ENCODE measurements at regions not wholly inside any gene's neighbourhood (a gene's known extent, or its start where the extent isn't known, plus 50 kb on each side); places are given as distances from the start of the nearest gene placed in this dataset.

DNA sequence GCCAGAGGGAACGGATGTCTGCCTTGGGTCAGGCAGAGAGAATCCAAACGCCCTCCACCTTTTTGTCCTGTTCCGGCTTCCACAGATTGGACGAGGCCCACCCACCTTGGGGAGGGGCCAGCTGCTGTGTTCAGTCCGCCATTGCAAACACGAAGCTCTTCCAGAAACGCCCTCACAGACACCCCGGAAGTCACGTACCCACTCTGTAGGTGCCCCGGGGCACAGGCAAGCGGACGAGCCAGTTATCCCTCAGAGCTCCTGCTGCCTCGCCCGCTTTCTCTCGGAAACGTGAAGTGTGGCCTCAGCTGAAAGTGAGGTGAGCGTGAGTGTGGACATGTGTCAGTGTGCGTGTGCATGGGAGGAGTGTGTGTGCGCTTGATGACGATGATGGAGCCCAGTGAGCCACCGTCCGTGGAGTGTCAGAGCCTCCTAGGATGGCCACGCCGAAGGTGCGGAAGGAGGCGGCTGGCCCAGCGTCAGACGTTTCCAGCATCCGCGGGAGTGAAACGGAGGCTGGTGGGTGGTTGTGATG, 869.2 kb downstream of the TBC1D22A start:
- no peak overlapping the region for H3K27ac Mint-ChIP-seq
- H3K36me3 Mint-ChIP-seq = no peaks in the 10 kb centered on the region
- Histone ChIP-seq H3K27me3 (replicated peaks in 1 of 2; ENCODE audit: control insufficient read depth in 2 of 2, extremely low read depth in 1 of 2, insufficient read depth in 2 of 2, low read length in 1 of 2) (peaks cover 0 to 17% of the 10 kb centered on the region in 2 experiments), H3K27ac (ENCODE audit: low read length) (no peak overlapping the region), H3K4me3 (ENCODE audit: control insufficient read depth in 1 of 2, extremely low read depth in 1 of 2, low read length in 1 of 2) (no peak overlapping the region), H3K36me3 (ENCODE audit: control insufficient read depth in 2 of 2, extremely low read depth in 1 of 2, insufficient read depth in 1 of 2, low read length in 1 of 2) (no peaks in the 10 kb centered on the region), H3K9me3 (no peaks in the 10 kb centered on the region), H3K4me1 (ENCODE audit: control insufficient read depth in 1 of 2, extremely low read depth in 1 of 2, insufficient read depth in 2 of 2, low read length in 2 of 2) (no peaks in the 10 kb centered on the region)
- no peaks in the 10 kb centered on the region for H3K4me1 Mint-ChIP-seq
- H3K27me3 Mint-ChIP-seq = peaks cover 12 to 18% of the 10 kb centered on the region in 2 donors
- H3K9me3 Mint-ChIP-seq = peaks cover 2 to 8% (median 7%) of the 10 kb centered on the region in 3 donors
- no peak for DNase-seq
- no peak for ATAC-seq (replicated peaks in 1 of 4)
- POLR2A ChIA-PET = no interaction called here
- CTCF ChIA-PET = no interaction called here
- H3K4me3 Mint-ChIP-seq = no peak overlapping the region
- 92% methylated on average over 31 of the region's 31 CpGs for WGBS (ENCODE audit: insufficient coverage)

DNA sequence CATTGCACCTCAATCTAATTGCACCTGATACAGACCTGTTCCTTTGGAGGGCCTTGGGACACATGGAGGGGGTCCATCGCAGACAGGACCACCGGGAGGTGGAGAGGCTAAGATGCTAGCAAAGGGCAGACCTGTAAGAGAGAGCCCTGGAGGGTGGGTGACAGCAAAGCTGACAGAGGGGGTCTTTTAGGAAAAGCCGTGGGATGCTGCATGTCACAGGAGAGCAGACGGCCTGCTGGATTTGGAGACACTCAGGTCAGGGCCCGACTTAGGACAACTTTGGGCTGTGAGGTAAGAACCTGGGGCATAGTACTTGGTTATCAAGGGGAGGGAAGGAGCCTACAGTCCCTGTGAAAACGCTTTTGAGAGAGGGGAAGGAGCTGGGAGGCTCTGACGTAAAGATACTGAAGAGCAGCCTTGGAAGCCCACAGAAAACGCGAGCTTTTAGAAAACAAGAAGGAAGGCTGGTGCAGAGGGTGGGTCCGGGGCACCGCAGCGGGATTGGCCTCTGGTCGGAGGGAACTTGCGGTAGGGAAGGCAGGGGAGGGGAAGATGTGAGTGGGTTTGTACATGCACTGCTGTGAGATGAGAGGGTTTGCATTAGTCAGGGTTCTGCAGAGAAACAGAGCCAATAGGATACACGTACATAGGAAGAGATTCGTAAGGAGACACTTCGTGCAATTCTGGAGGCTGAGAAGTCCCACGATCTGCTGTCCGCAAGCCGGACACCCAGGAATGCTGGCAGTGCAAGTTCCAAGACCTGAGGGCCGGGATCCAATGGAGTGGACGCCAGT, 868.5 kb downstream of the TBC1D22A start:
- Mint-ChIP-seq H3K9me3 (peaks cover 2 to 7% (median 4%) of the 10 kb centered on the region in 3 donors), H3K27me3 (peaks cover 7 to 14% of the 10 kb centered on the region in 2 donors), H3K36me3 (no peaks in the 10 kb centered on the region), H3K27ac (no peak overlapping the region), H3K4me1 (no peaks in the 10 kb centered on the region), H3K4me3 (no peak overlapping the region)
- WGBS (ENCODE audit: insufficient coverage) = 81% methylated on average over 22 of the region's 22 CpGs
- no peak for DNase-seq
- H3K4me3 ChIP-seq (ENCODE audit: control insufficient read depth in 1 of 2, extremely low read depth in 1 of 2, low read length in 1 of 2) = no peak overlapping the region
- H3K9me3 ChIP-seq = no peaks in the 10 kb centered on the region
- ChIA-PET POLR2A (no interaction called here), CTCF (no interaction called here)
- no peak for ATAC-seq (replicated peaks in 1 of 4)
- no peaks in the 10 kb centered on the region for H3K36me3 ChIP-seq (ENCODE audit: control insufficient read depth in 2 of 2, extremely low read depth in 1 of 2, insufficient read depth in 1 of 2, low read length in 1 of 2)
- H3K27me3 ChIP-seq (replicated peaks in 1 of 2; ENCODE audit: control insufficient read depth in 2 of 2, extremely low read depth in 1 of 2, insufficient read depth in 2 of 2, low read length in 1 of 2) = peaks cover 0 to 23% of the 10 kb centered on the region in 2 experiments
- H3K27ac ChIP-seq (ENCODE audit: low read length) = no peak overlapping the region
- no peaks in the 10 kb centered on the region for H3K4me1 ChIP-seq (ENCODE audit: control insufficient read depth in 1 of 2, extremely low read depth in 1 of 2, insufficient read depth in 2 of 2, low read length in 2 of 2)

DNA sequence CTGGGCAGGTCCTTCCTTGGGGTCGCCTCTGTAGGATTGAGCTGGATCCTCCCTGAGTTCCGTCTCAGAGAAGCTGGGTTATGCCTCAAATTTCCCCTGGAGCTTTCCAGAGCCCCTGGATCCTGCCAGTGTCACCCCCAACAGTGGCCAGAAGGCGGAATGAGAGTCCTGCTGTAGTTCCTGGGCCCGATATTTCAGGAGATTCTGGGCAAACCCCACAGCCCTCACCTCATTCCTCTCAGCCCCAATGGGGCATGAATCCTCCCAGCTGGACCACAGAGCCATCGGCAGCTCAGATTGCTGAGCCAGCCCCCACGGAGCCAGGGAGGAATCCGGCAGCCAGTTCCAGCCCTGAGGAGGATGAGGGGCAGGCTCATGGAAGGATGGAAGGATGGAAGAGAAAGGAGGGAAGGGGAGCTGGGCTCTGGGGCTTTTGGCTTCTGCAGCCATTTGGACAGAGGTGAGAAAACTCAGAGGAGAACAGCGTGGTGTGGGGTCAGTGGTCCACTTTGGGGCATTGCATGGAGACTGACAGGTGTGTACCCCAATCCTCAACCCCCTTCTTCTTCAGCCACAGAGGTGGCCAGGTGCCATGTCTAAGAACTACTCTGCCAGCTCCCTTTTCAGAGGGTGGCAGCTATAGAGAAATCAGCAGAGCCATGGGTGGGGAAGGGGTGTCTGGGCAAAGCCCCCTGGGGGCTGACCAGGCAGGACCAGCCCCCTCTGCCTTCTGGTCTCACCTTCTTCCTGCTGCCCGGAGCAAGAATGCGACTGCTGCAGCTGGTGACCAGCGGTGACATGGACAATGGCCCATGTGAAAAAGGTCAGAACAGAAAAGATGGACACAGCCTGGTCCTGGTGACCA, 867.6 kb downstream of the TBC1D22A start:
- no peaks in the 10 kb centered on the region for H3K9me3 ChIP-seq
- Mint-ChIP-seq H3K4me3 (no peak overlapping the region), H3K27me3 (peaks cover 0 to 8% of the 10 kb centered on the region in 2 donors), H3K27ac (no peak overlapping the region), H3K4me1 (no peaks in the 10 kb centered on the region), H3K36me3 (no peaks in the 10 kb centered on the region), H3K9me3 (peaks cover 0 to 7% (median 2%) of the 10 kb centered on the region in 3 donors)
- no peak overlapping the region for H3K4me3 ChIP-seq (ENCODE audit: control insufficient read depth in 1 of 2, extremely low read depth in 1 of 2, low read length in 1 of 2)
- H3K36me3 ChIP-seq (ENCODE audit: control insufficient read depth in 2 of 2, extremely low read depth in 1 of 2, insufficient read depth in 1 of 2, low read length in 1 of 2) = no peaks in the 10 kb centered on the region
- no peak overlapping the region for H3K27ac ChIP-seq (ENCODE audit: low read length)
- ATAC-seq (replicated peaks in 1 of 4) (no peak), DNase-seq (no peak)
- CTCF ChIA-PET = no interaction called here
- POLR2A ChIA-PET = no interaction called here
- H3K27me3 ChIP-seq (replicated peaks in 1 of 2; ENCODE audit: control insufficient read depth in 2 of 2, extremely low read depth in 1 of 2, insufficient read depth in 2 of 2, low read length in 1 of 2) = peaks cover 0 to 26% of the 10 kb centered on the region in 2 experiments
- 83% methylated on average over 9 of the region's 11 CpGs for WGBS (ENCODE audit: insufficient coverage)
- no peaks in the 10 kb centered on the region for H3K4me1 ChIP-seq (ENCODE audit: control insufficient read depth in 1 of 2, extremely low read depth in 1 of 2, insufficient read depth in 2 of 2, low read length in 2 of 2)

GRCh38 chr22:47629273-47629711, 866.8 kb downstream of the TBC1D22A start:
- DNase-seq = no peak
- Mint-ChIP-seq H3K27me3 (peaks cover 0 to 4% of the 10 kb centered on the region in 2 donors), H3K9me3 (peaks cover 0 to 7% (median 2%) of the 10 kb centered on the region in 3 donors), H3K36me3 (no peaks in the 10 kb centered on the region), H3K4me3 (no peak overlapping the region), H3K4me1 (no peaks in the 10 kb centered on the region), H3K27ac (no peak overlapping the region)
- Histone ChIP-seq H3K4me3 (ENCODE audit: control insufficient read depth in 1 of 2, extremely low read depth in 1 of 2, low read length in 1 of 2) (no peak overlapping the region), H3K9me3 (no peaks in the 10 kb centered on the region), H3K27ac (ENCODE audit: low read length) (no peak overlapping the region), H3K36me3 (ENCODE audit: control insufficient read depth in 2 of 2, extremely low read depth in 1 of 2, insufficient read depth in 1 of 2, low read length in 1 of 2) (no peaks in the 10 kb centered on the region), H3K4me1 (ENCODE audit: control insufficient read depth in 1 of 2, extremely low read depth in 1 of 2, insufficient read depth in 2 of 2, low read length in 2 of 2) (no peaks in the 10 kb centered on the region), H3K27me3 (replicated peaks in 1 of 2; ENCODE audit: control insufficient read depth in 2 of 2, extremely low read depth in 1 of 2, insufficient read depth in 2 of 2, low read length in 1 of 2) (peaks cover 0 to 28% of the 10 kb centered on the region in 2 experiments)
- no peak for ATAC-seq (replicated peaks in 1 of 4)
- ChIA-PET CTCF (no interaction called here), POLR2A (no interaction called here)
- WGBS (ENCODE audit: insufficient coverage) = 93% methylated on average over 18 of the region's 18 CpGs

DNA sequence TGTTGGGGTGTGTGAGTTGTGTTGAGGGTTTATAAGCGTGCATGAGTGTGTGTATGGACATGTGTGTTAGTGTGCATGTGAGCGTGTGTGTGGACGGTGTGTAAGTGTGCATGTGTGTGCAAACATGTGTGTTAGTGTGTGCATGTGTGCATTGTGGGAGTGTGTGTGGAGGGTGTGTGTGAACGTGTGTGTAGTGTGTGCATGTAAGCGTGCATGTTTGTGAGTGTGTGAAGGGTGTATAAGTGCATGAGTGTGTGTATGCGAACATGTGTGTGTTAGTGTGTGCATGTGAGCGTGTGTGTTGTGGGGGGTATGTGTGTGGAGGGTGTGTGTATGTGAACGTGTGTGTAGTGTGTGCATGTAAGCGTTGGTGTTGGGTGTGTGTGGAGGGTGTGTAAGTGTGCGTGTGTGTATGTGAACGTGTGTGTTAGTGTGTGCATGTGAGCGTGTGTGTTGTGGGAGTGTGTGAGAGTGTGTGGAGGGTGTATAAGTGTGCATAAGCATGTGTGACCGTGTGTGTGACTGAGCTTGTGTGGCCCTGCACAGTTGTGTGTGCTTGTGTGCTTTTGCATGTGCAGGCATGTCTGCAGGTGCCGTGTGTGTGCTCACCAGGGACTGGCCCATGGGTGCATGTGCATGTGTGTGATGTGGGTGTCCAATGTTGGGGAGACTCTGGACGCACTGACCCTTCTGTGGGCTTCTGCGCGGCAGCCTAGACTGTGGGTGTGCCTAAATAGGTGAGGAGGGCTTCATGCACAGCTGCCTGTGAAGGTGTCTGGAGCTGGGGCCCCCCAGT, 866.2 kb downstream of the TBC1D22A start:
- POLR2A ChIA-PET = no interaction called here
- CTCF ChIA-PET = no interaction called here
- no peaks in the 10 kb centered on the region for H3K4me1 Mint-ChIP-seq

More for the DNA sequence above, 866.2 kb downstream of the TBC1D22A start:
- Mint-ChIP-seq H3K27me3 (peaks cover 0 to 3% of the 10 kb centered on the region in 2 donors), H3K27ac (no peak overlapping the region), H3K9me3 (peaks cover 0 to 3% (median 0%) of the 10 kb centered on the region in 3 donors), H3K4me3 (no peak overlapping the region), H3K36me3 (no peaks in the 10 kb centered on the region)
- Histone ChIP-seq H3K9me3 (no peaks in the 10 kb centered on the region), H3K36me3 (ENCODE audit: control insufficient read depth in 2 of 2, extremely low read depth in 1 of 2, insufficient read depth in 1 of 2, low read length in 1 of 2) (no peaks in the 10 kb centered on the region), H3K4me3 (ENCODE audit: control insufficient read depth in 1 of 2, extremely low read depth in 1 of 2, low read length in 1 of 2) (no peak overlapping the region), H3K4me1 (ENCODE audit: control insufficient read depth in 1 of 2, extremely low read depth in 1 of 2, insufficient read depth in 2 of 2, low read length in 2 of 2) (no peaks in the 10 kb centered on the region), H3K27ac (ENCODE audit: low read length) (no peak overlapping the region), H3K27me3 (replicated peaks in 1 of 2; ENCODE audit: control insufficient read depth in 2 of 2, extremely low read depth in 1 of 2, insufficient read depth in 2 of 2, low read length in 1 of 2) (peaks cover 0 to 29% of the 10 kb centered on the region in 2 experiments)
- DNase-seq = no peak
- 96% methylated on average over 17 of the region's 17 CpGs for WGBS (ENCODE audit: insufficient coverage)
- ATAC-seq (replicated peaks in 1 of 4) = no peak

Measured in T-cell (primary cell).